SK-N-MC (cell line): ENCODE measurements at regions not wholly inside any gene's neighbourhood (a gene's known extent, or its start where the extent isn't known, plus 50 kb on each side); places are given as distances from the start of the nearest gene placed in this dataset.

ENCODE experiments used
- DNase-seq: peaks from one replicate; pipeline ENCODE4 v3.0.0-alpha.2; 2011; ENCODE audit warnings: low read depth, low spot score
- H3K27ac ChIP-seq: fragments of 200-600 bp; sonication (generic); 2 replicates; pipeline ENCODE4 v1.5.1; 2016; ENCODE audit warnings: mixed run types
- H3K36me3 ChIP-seq: fragments of 200-600 bp; sonication (generic); 2 replicates; pipeline ENCODE4 v1.6.1; 2017; ENCODE audit warnings: antibody characterized with exemption, low read length, mixed read lengths; ENCODE audit not compliant: insufficient read depth
- H3K4me3 ChIP-seq: fragments of 200-600 bp; sonication (generic); 2 replicates; pipeline ENCODE4 v1.5.1; 2016
- H3K9ac ChIP-seq: fragments of 200-600 bp; sonication (generic); 2 replicates; pipeline ENCODE4 v1.8.0; 2017; ENCODE audit warnings: mixed run types, mixed read lengths; ENCODE audit not compliant: insufficient read length
- H3K9me3 ChIP-seq: fragments of 200-600 bp; sonication (generic); 2 replicates; pipeline ENCODE4 v1.6.1; 2017; ENCODE audit warnings: low read depth, mild to moderate bottlenecking, antibody characterized with exemption, low read length, moderate library complexity, mixed read lengths
- EZH2 ChIP-seq: fragments of 200-600 bp; sonication (generic); IDR thresholded peaks from one replicate; pipeline ENCODE4 v1.6.1; 2017; ENCODE audit warnings: antibody characterized with exemption
- FOXP2 ChIP-seq: optimal IDR thresholded peaks from 2 replicates; pipeline ENCODE3; 2011; ENCODE audit warnings: mild to moderate bottlenecking, moderate library complexity; ENCODE audit not compliant: insufficient read depth; ENCODE audit errors: extremely low read length, control extremely low read depth
- POLR2AphosphoS5 ChIP-seq: IDR thresholded peaks from 2 replicates; pipeline ENCODE4 v1.6.1; 2012; ENCODE audit warnings: mild to moderate bottlenecking, low read depth, low read length, borderline replicate concordance

GRCh38 chr6:19465256-19465655, 371.9 kb upstream of the ID4 start:
- Histone ChIP-seq H3K9ac (peak overlapping the region; percentile 24), H3K27ac (no peak overlapping the region), H3K36me3 (no peaks in the 10 kb centered on the region), H3K9me3 (no peaks in the 10 kb centered on the region), H3K4me3 (no peak overlapping the region)
- no peak for TF ChIP-seq FOXP2
- no peak for DNase-seq

DNA sequence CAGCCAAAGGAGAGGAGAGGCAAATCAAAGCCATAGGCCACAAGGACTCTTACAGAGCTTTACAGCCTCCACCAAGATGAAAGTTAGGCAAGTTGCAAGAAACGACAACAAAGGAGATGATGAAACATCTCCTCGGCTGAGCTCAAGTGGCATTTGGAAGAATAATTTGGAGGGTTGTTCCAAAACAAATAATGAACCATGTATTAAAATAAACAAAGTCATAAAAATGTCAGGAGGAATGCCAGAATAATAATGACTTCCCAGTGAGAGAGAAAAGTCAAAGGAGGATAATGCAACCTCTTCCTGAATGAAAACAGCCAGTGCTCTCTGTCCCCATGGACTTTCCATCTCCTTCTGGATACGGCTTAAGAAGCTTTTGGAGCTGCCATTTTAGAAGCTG, 371.4 kb upstream of the ID4 start:
- Histone ChIP-seq H3K36me3 (no peaks in the 10 kb centered on the region), H3K27ac (no peak overlapping the region), H3K9ac (peak overlapping the region; percentile 24), H3K4me3 (no peak overlapping the region), H3K9me3 (no peaks in the 10 kb centered on the region)
- DNase-seq, result no peak
- TF ChIP-seq EZH2, result no peak
- TF ChIP-seq POLR2AphosphoS5, result no peak
- TF ChIP-seq FOXP2, result no peak

DNA sequence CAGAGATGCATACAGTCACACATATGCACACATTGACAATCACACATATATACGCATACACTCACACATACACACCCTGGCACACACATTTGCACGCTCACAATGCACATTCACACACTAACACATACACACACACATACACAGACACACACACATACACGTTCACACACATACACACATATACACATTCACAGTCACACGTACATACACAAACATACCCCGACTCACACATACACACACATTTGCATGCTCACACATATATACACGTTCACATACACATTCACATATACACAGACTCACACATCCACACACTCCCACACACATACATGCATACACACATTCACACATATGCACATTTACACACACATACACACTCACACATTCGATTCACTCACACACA, 366.8 kb upstream of the ID4 start:
- H3K27ac ChIP-seq, result no peak overlapping the region
- H3K9ac ChIP-seq, result no peak overlapping the region
- DNase-seq, result no peak
- H3K4me3 ChIP-seq, result no peak overlapping the region
- no peaks in the 10 kb centered on the region for H3K36me3 ChIP-seq
- TF ChIP-seq POLR2AphosphoS5 (no peak), EZH2 (no peak), FOXP2 (no peak)
- no peaks in the 10 kb centered on the region for H3K9me3 ChIP-seq

- no peak for TF ChIP-seq POLR2AphosphoS5
- TF ChIP-seq FOXP2, result no peak
- no peak for TF ChIP-seq EZH2
- no peak for DNase-seq
- no peak overlapping the region for H3K4me3 ChIP-seq
- H3K27ac ChIP-seq, result no peak overlapping the region
- H3K9ac ChIP-seq, result no peak overlapping the region
- no peaks in the 10 kb centered on the region for H3K36me3 ChIP-seq
- H3K9me3 ChIP-seq, result no peaks in the 10 kb centered on the region
These were observed 365.0 kb upstream of the ID4 start for GRCh38 chr6:19472153-19472552.

GRCh38 chr6:19472850-19473249, 364.3 kb upstream of the ID4 start:
- no peak for DNase-seq
- TF ChIP-seq POLR2AphosphoS5 (no peak), FOXP2 (no peak), EZH2 (no peak)
- H3K27ac ChIP-seq, result no peak overlapping the region
- H3K9me3 ChIP-seq, result no peaks in the 10 kb centered on the region
- no peaks in the 10 kb centered on the region for H3K36me3 ChIP-seq
- H3K9ac ChIP-seq, result no peak overlapping the region
- no peak overlapping the region for H3K4me3 ChIP-seq

GRCh38 chr6:19477563-19477962, 359.6 kb upstream of the ID4 start:
- Histone ChIP-seq H3K36me3 (no peaks in the 10 kb centered on the region), H3K9ac (no peak overlapping the region), H3K9me3 (no peaks in the 10 kb centered on the region), H3K27ac (no peak overlapping the region), H3K4me3 (no peak overlapping the region)
- no peak for TF ChIP-seq POLR2AphosphoS5
- DNase-seq, result no peak

GRCh38 chr6:19478273-19478672, 358.9 kb upstream of the ID4 start:
- H3K36me3 ChIP-seq, result no peaks in the 10 kb centered on the region
- H3K27ac ChIP-seq, result no peak overlapping the region
- DNase-seq, result no peak
- no peak overlapping the region for H3K4me3 ChIP-seq
- H3K9ac ChIP-seq, result no peak overlapping the region
- TF ChIP-seq FOXP2 (no peak), POLR2AphosphoS5 (no peak), EZH2 (no peak)
- H3K9me3 ChIP-seq, result no peaks in the 10 kb centered on the region

- Histone ChIP-seq H3K36me3 (no peaks in the 10 kb centered on the region), H3K27ac (no peak overlapping the region), H3K4me3 (no peak overlapping the region), H3K9ac (no peak overlapping the region), H3K9me3 (no peaks in the 10 kb centered on the region)
- TF ChIP-seq FOXP2, result no peak
- TF ChIP-seq POLR2AphosphoS5, result no peak
- TF ChIP-seq EZH2, result no peak
- DNase-seq, result no peak
These were observed 358.2 kb upstream of the ID4 start for GRCh38 chr6:19478992-19479391.

DNA sequence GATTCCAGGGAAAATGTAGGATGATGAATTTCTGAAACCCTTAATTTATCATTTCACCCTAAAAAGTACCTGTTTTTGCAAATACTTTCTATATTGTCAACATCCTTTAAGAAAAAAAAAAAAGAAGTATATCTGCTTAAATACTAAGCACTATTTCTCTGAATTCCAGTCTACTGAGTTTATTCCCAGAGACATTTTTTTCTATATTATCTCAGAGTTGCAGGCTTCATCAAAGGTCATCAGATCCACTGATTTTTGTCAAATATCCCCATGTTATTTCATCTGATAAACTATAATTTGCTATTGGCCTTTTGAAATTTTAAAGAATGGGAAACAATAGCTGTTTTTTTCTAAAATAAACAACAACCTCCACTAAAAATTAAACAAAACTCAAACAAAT, 357.6 kb upstream of the ID4 start:
- no peak overlapping the region for H3K4me3 ChIP-seq
- no peaks in the 10 kb centered on the region for H3K9me3 ChIP-seq
- no peak overlapping the region for H3K9ac ChIP-seq
- DNase-seq, result no peak
- no peaks in the 10 kb centered on the region for H3K36me3 ChIP-seq
- TF ChIP-seq EZH2, result no peak
- no peak for TF ChIP-seq POLR2AphosphoS5
- no peak for TF ChIP-seq FOXP2
- H3K27ac ChIP-seq, result no peak overlapping the region
